OCI-LY7 (cell line): ENCODE measurements at regions not wholly inside any gene's neighbourhood (a gene's known extent, or its start where the extent isn't known, plus 50 kb on each side); places are given as distances from the start of the nearest gene placed in this dataset.

ENCODE experiments used
- CTCF ChIP-seq: fragments of 200-600 bp; sonication (generic); conservative IDR thresholded peaks from 2 replicates; pipeline ENCODE4 v1.5.1; 2014; ENCODE audit warnings: mild to moderate bottlenecking, antibody characterized with exemption, low read length, moderate library complexity, mixed read lengths
- EZH2phosphoT487 ChIP-seq: fragments of 200-600 bp; sonication (generic); IDR thresholded peaks from 2 replicates; pipeline ENCODE4 v1.6.1; 2018; ENCODE audit warnings: low read depth, borderline replicate concordance, mild to moderate bottlenecking, mixed run types, antibody characterized with exemption, low read length, moderate library complexity, mixed read lengths

DNA sequence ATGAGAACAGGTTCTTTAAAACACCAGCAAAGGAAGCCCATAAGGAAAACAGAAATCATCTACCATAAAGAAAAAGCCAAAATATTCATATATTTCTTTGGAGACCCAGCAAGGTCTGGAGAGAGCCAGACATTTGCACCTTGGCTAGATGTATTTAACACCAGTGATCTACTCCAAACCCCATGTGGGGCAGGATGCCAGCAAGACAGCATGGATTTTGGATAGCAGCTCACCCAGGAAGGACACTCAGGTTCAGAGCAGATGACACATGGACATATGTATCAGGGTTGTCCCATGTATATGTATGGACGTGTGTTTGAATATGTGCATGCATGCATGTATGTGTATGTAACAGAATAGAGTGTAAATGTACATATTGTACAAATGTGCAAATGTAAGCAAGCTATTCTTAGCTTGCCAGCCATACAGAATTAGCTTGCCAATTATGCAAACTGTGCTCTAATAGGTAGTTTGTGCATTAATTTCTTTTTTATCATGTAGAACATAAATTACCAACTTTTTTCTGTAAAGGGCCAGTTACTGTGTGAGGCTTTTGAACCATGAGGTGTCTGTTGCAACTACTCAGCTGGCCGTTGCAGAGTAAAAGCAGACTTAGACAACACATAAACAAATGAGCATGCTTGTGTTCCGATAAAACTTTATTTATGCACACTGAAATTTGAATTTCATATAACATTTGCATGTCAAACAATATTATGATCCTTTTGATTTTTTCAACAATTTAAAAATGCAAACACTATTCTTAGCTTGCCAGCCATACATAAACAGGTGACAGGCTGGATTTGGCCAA lies 73.5 kb upstream of the KAZN start:
- TF ChIP-seq CTCF (no peak), EZH2phosphoT487 (no peak)
